ENCODE measurements at regions not wholly inside any gene's neighbourhood (a gene's known extent, or its start where the extent isn't known, plus 50 kb on each side); places are given as distances from the start of the nearest gene placed in this dataset.

GRCh38 chr11:120020981-120021380 lies 116.9 kb downstream of the TRIM29 start:
- Histone ChIP-seq H3K4me2 (ENCODE audit: low read depth, low read length) (no peak overlapping the region), H2BK20ac (ENCODE audit: low read depth, low read length) (no peak overlapping the region), H3K79me1 (ENCODE audit: low read depth in 1 of 2, low read length in 2 of 2) (no peaks in the 10 kb centered on the region), H3K23ac (ENCODE audit: low read depth, low read length) (no peak overlapping the region), H2BK15ac (ENCODE audit: low read depth, low read length) (no peak overlapping the region), H4K8ac (ENCODE audit: low read depth in 2 of 2, low read length in 2 of 2) (no peak overlapping the region), H4K91ac (ENCODE audit: insufficient read depth, low read depth, low read length) (no peak overlapping the region), H3K56ac (ENCODE audit: extremely low read depth, insufficient read depth, low read length) (no peak overlapping the region), H3K4me1 (ENCODE audit: control insufficient read depth, insufficient read depth, low read length) (no peaks in the 10 kb centered on the region), H2BK120ac (ENCODE audit: low read depth, low read length) (no peak overlapping the region), H3K4ac (ENCODE audit: low read depth, low read length) (no peak overlapping the region), H3K4me3 (ENCODE audit: insufficient read depth, low read depth, low read length) (no peak overlapping the region), H2BK5ac (ENCODE audit: low read depth, low read length, poor library complexity, severe bottlenecking) (no peak overlapping the region), H2AFZ (replicated peaks; ENCODE audit: low read length, poor library complexity) (no peak overlapping the region), H4K5ac (ENCODE audit: low read depth, low read length) (no peak overlapping the region), H2AK9ac (replicated peaks; ENCODE audit: low read depth, low read length, poor library complexity) (no peak overlapping the region), H3K9ac (ENCODE audit: low read depth, low read length) (no peak overlapping the region), H3K9me1 (ENCODE audit: insufficient read depth, low read length) (no peaks in the 10 kb centered on the region), H3K27me3 (ENCODE audit: control insufficient read depth, insufficient read depth, low read length) (peaks cover 9% of the 10 kb centered on the region), H4K20me1 (ENCODE audit: insufficient read depth, low read length) (no peaks in the 10 kb centered on the region), H3K14ac (replicated peaks; ENCODE audit: low read depth, low read length) (no peak overlapping the region), H2AK5ac (ENCODE audit: low read depth, low read length) (no peak overlapping the region), H3K9me3 (ENCODE audit: control insufficient read depth, insufficient read depth, low read length) (no peaks in the 10 kb centered on the region), H3K27ac (ENCODE audit: insufficient read depth, low read length) (no peak overlapping the region), H3K36me3 (ENCODE audit: control insufficient read depth, insufficient read depth, low read length) (no peaks in the 10 kb centered on the region), H3K18ac (ENCODE audit: low read depth, low read length) (no peak overlapping the region)
- TF ChIP-seq MXI1 (IDR thresholded peaks at IDR 0.05; ENCODE audit: borderline replicate concordance, low read depth, low read length) (no peak), MAFK (IDR thresholded peaks at IDR 0.05; ENCODE audit: low read depth, low read length) (no peak), RAD21 (IDR thresholded peaks at IDR 0.05; ENCODE audit: low read length) (no peak), ELK1 (IDR thresholded peaks at IDR 0.05; ENCODE audit: borderline replicate concordance, low read depth, low read length) (no peak), CEBPB (IDR thresholded peaks at IDR 0.05; ENCODE audit: low read depth, low read length) (no peak), MAZ (IDR thresholded peaks at IDR 0.05; ENCODE audit: borderline replicate concordance, low read depth, low read length) (no peak), RFX5 (IDR thresholded peaks at IDR 0.05; ENCODE audit: low read depth, low read length) (no peak), CTCF (conservative IDR thresholded peaks at IDR 0.05; ENCODE audit: low read depth, low read length) (no peak)
- in situ Hi-C loops (cut with MboI; ENCODE audit: low sequenced_read_pairs), result no loop called here
- DNase-seq (no peak), ATAC-seq (ENCODE audit: low read depth) (no peak)
- intact Hi-C loops (cut with micrococcal nuclease), result no loop called here
- dilution Hi-C loops (cut with HindIII; ENCODE audit: low sequenced_read_pairs, unreplicated experiment), result no loop called here
- CTCF ChIA-PET, result no interaction called here
- no CpG with 5 or more reads among the region's 2 CpGs for WGBS, 2 experiments (ENCODE audit: extremely low coverage in 2 of 2, insufficient read length in 1 of 2)
- no TSS peak for BruUV-seq (replicated peaks)
- POLR2A ChIA-PET (ENCODE audit: unreplicated experiment), result no interaction called here

Data from IMR-90 (cell line).